ENCODE measurements at regions not wholly inside any gene's neighbourhood (a gene's known extent, or its start where the extent isn't known, plus 50 kb on each side); places are given as distances from the start of the nearest gene placed in this dataset.

DNA sequence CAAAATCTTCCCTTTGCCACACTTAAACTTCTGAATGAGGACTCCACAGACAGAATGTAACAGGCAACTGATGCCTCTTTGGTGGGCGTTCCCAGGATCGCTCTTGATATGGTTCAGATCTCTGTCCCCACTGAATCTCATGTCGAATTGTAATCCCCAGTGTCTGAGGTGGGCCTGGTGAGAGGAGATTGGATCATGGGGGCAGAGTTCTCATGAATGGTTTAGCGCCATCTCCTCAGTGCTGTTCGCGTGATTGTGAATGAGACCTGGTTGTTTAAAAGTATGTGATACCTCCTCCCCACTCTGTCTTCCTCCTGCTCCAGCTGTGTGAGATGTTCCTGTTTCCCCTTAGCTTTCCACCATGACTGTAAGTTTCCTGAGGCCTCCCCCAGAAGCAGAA is 111.1 kb upstream of the SLC66A3 start:
- no peak for DNase-seq (ENCODE audit: low spot score)

DNA sequence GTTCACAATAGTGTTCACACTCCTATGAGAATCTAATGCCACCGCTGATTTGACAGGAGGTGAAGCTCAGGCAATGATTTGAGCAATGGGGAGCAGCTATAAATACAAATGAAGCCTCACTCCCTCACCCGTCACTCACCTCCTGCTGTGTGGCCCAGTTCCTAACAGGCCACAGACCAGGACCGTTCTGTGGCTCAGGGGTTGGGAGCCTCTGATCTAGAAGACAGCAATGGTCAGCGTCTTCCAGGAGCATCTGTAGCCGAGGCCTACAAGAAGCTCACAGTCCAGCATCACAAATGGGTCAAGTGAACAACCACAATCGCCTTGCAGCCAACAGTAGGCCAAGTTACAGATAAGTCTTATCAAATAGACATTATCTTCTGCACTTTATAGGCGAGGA is 110.0 kb upstream of the SLC66A3 start:
- no peak for DNase-seq (ENCODE audit: low spot score)

DNA sequence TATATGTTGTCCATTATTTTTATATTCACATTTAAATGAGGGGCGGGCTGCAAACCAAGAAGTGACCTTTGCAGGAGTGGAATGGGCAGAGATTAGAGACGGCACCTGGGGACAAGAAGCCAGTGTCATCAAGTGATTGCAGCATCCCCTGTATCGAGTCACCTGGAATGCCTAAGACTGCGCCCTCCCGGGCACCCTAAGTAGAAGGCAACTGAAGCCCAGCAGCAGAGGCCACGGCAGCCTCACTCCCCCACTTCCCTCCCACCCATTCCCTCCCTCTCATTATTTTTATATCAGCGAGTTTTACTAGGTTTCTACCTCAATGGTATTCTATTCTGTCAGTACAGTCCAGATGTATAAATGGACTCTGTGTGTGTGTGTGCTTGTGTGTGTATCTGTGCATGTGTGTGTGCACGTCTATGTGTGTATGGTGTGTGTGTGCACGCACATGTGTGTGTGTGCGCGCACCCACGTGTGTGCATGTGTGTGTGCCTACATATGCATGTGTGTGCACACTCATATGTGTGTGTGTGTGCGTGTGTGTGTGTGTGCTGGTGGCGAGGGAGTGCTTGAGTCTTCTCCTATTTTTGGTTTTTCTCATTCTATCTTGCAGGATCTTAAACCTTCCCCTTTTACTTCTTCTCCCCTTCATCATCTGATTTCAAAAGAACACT is 106.8 kb upstream of the SLC66A3 start:
- DNase-seq (ENCODE audit: low spot score), result no peak

DNA sequence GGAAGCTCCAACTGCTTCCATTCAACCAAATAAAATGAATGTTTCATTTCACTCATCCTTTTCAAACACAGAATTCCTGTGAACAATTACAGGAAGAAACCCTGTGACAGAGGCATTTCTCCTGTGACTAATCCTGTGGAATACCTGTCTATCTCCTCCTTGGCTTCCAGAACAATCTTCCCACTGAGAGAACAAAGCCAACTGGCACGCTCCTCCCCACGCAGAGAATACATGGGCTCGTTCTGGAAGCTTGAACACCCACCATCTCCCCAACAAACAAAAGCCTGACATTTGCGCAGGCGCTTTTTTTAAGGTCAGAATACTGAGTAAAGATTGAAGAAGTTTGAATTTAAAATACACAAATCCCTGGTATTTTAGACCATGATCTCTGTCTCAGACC is 104.7 kb upstream of the SLC66A3 start:
- DNase-seq (ENCODE audit: low spot score), result no peak

DNA sequence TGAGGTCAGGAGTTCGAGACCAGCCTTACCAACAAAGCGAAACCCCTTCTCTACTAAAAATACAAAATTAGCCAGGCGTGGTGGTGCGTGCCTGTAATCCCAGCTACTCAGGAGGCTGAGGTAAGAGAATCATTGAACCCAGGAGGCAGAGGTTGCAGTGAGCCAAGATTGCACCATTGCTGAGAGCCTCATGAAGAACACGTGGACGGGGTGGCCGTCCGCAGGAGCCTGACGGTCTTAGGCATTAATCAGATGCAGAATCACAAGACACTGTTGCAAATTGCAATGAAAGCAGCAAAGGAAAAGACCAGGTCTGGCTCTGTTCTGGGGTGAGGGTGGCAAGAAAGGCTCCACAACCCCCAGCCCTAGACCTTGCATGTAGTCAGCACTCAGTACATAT is 104.0 kb upstream of the SLC66A3 start:
- no peak for DNase-seq (ENCODE audit: low spot score)

DNA sequence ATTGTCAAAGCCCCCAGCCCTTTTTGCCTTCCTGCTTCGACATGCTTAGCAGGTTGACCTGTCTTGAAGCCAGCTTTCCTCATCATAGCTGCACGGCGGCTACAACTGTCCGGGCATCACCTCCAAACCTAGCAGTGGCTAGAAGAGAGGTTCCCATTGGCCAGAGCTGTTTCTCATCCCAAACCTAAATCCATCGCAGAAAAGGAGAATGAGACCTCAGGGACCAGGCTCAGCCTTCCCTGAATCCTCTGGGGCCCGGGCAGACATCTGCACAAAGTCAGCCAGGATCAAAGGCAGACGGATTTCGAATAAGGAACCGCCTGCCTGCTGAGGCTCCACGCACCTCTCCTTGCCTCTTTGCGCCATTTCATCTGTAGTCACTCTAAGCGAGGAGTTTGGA is 101.7 kb upstream of the SLC66A3 start:
- DNase-seq (ENCODE audit: low spot score), result no peak

DNA sequence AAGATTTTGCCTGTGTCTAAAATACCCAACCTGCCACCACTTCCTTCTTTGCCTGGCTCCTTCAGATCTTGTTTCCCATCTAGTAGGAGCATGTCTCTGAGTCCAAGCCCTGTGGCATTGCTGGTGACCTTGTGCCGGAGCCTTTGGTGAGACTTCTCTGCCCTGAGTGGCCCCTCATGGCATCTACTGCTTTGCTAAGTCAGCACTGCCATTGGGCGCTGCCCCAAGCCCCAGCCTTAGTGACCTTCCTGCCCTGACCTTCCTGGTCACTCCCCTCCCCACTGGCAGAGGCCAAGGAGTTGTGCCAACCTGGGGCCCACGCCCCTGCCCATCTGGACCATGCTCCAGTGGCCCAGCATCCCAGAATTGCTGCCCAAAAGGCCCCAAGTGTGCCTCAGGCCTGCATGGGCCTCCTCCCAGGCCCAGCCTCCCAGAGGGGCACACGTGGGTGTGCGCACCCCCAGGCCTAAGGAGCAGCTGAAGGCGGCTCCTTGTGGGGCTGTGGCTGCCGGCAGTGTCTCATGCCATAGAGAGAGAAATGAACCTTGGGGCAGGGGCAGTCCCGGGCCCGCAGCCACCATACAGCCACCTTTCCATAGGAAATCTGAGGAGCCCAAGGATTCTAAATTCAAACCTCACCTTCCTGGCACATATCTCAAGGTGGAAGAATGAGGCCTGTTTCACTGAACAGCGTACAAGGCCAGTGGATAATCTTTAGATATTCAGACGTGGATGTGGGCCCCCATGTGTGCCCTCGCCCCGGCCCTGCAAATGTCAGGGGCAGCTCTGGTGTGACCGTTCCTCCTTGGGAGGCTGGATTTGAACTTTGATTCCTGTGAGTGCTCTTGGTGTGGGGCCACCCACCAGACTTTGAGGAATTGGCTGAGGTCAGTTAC is 100.2 kb upstream of the SLC66A3 start:
- no peak for DNase-seq (ENCODE audit: low spot score)

DNA sequence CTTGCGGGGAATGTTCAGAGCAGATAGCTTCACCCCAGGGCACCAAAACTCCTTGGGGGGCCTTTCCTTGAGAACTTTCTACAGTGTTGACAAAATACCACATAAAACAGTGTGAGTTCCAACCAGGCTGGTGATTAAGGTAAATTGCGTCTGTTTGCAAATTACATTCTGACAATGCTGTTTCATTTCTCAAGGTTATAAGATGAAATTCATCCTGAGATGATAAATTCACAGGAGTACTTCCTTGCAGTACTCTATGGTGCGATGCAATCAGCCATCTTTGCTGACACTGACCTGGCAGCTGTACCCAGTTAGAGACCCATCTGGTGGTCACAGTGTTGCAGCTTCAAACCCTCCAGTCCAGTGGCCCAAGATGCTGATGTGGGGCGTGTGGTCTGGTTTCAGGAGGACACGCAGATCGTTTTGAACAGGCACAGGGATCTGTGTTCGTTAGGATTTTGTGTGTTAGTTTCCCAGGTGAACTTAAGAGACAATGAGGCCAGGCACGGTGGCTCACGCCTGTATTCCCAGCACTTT is 99.5 kb upstream of the SLC66A3 start:
- no peak for DNase-seq (ENCODE audit: low spot score)

DNA sequence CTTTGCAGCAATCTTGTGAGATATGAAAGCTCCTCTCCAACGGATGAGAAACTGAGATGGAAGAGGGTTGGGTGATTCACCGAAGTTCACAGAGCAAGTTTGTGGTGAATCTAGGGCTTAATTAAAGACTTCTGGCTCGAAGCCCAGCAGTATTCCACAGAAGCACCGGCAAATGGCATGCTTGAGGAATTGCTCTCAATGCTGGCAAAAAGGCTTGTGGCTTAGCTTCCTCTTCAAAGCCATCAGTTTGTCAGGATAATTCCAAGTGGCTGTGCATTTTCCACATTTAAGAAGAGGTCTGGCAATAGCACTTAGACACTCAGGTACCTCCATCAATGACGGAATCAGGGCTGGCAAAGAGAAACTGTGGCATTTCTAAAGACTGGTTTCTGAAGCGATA is 98.7 kb upstream of the SLC66A3 start:
- no peak for DNase-seq (ENCODE audit: low spot score)

DNA sequence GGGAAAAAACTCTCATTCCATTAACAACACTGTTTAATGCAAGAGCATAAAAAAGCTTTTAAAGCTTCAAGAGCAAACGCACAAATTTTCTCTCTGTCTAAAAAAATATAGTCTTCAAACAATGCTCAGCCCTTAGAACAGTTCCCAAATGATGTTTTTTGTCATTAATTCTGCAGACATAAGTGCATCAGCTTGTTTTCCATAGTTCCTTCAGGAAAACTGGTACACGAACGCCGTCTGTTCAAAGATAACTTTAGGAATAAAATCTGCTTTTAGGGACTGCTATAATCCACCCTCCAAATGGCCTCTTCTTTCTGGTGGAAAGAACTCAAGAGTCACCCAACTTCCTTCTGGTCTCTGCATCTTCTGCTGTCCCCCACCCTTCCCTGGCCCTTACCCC is 98.2 kb upstream of the SLC66A3 start:
- no peak for DNase-seq (ENCODE audit: low spot score)

DNA sequence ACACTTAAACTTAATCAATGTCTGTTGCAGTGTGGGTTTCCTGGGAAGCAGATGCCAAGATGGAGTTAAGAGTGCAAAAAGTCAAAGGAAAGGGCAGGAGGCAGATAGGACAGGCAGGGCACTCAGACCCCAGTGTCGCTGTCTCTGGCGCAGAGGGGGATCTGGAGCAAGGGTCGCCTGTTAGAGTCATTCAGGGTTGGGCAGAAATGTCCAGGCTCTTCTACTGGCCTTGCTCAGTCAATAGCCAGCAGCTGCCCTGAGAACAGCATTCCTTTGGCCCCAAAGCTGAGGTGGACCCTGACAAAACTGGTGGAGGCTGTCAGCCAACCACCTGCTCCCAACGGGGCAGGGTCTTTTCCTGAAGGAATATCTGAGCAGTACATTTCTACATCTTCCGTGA is 97.1 kb upstream of the SLC66A3 start:
- DNase-seq (ENCODE audit: low spot score), result no peak

DNA sequence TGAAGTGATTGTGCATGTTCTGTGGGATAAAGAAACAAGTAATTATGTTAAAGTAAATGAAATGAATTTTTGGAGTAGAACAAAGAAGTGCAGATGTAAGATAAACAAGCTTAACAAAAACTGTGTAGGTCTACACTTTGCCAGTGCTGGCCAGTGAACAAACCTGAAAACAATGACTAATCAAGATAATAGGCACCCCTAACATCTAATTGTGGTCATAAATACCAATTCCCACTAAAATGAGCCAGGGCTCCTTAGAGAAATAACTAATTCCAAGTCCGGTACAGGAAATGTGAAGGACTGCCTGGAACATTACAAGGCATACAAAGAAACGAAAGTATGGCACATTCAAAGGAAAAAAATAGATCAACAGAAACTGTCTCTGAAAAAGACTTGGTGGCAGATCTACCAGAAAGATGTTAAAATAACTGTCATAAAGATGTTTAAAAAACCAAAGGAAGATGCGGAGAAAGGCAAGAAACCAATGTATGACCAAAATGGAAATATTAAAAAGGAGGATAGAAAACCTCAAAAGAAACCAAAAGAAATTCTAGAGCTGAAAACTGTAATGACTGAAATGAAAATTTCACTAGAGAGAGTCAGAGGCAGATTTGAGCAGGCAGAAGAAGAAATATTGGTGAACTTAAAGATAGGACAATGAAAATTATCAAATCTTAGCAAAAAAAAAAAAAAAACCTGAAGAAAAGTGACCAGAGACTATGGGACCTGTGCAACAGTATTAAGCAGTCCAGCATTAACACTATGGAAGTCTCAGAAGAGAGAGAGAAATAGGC is 94.7 kb upstream of the SLC66A3 start:
- DNase-seq (ENCODE audit: low spot score), result no peak

DNA sequence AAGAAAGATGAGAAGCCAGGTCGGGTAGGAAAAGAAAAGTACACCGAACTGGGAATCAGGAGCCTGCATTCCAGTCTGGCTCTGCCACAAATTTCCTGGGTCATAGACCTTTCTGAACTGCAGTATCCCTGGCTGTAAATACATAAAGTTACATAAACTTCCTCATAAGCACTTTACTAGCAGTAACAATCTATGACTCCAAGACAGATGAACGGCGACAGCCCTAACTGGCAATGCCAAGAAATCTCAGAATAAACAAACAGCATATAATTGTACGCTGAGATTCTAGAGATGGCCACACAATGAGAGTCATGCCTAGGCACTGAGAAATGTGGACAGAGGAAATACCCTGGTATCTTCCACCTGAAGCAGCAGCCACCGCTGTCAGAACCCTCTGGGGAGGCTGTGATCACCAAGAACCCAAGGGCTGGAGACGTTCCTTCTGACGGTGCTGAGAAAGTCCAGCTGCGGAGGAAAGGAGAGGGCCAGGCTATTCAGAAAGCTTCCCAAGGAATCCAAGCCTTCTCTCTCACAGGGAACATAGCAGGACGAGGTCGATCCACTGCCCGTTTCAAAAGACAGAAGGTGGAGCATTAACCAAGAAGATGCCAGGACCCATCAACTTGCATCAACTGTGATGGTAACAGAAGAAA is 89.3 kb upstream of the SLC66A3 start:
- DNase-seq (ENCODE audit: low spot score), result no peak

DNA sequence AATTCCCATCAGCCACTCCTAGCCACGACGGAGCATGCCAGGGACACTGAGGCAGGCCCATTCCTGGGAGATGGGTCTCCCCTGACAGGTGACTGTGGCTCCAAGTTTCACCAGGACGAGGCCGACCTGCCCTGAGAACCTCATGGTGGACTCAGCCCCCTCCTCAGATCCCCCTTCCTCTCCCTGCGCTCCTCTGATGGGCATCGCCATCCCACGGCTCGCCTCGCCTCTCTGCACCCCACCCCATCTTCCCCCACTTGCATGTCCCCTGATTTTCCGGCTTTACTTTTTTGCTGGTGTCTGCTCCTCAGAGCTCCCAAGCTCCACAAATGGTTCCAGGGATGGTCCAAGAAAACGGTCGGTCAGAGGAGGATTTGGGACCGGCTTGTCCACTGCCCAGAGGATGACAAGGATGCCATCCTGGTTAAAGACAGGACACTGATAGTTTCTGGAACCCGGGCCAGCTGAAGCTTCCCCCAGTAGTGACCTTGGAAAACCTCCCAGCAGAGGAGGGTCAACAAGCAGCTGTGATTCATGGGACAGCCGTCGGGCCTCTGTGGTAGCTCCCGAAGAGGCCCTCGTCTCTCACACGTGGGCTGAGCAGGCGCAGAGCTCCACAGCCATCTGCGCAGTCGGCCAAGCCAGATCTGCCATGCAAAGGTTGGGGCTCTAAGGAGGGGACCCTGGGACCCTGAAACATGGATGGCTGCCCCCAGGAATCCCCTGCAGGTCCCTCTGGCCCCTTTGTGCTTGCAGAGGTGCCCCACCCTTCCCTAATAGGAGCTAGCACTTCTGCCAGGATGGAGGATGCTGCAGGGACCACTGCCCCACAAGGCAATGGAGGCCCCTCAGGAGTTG is 87.8 kb upstream of the SLC66A3 start:
- DNase-seq (ENCODE audit: low spot score), result no peak

DNA sequence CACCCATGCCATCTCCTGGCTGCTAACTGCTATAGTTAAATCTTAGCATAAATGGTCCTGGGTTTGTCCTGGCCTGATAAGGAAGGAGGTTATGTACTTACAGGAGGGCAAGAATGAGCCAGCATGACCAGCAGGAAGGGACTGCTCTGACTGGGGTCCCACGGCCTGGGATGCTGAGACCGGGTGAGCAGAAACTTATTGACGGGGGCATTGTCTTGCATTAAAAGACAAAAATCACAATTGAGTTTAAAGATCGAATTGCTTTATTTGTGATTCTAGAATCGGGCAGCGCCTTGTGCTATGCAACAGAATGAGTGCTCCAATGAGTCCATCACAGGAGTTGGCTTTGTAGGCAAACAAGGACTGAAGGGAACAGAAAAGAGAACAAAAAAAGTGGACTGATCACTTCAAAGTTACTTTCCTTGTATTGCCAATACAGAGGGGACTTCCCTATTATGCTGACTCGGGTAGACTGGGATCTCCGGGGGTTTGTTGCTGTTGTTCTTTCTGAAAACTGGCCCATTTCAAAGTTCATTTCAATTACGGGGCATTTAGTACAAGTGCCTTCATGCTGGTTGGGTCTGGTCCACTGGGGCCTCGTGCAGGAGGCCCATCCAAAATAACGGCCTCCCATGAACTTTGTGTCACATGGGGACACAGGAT is 87.1 kb upstream of the SLC66A3 start:
- DNase-seq (ENCODE audit: low spot score), result no peak

DNA sequence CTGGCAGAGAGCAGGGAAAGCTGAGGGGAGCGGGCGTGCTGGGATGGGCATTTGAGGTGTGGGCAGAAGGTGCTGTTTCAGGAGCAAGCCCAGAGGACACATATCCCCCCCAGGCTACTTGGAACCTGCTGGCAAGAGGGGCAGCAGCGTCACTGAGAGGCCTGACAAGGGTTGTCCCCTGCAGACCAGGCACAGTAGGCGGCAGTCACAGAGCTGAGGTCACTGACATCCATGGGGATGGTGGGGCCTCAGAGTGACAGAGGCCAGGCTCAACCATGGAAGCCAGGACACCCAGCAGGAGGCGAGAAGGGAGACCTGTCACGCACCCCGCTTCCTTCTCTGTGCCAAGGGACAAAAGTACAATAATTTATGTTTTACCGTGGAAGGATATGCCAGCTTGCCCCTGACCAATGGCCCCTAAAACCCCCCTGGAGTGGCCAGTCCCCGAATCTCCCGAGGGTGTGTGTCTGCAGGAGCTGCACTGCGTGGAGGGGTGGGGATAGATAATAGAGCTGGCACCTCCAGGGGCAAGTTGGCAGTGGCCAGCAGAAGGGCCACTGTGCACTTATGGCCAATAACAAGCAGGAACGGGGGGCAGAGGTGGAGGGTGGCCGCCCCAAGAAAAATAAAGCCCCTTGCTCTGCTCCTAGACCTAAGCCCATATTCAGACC is 86.3 kb upstream of the SLC66A3 start:
- no peak for DNase-seq (ENCODE audit: low spot score)

DNA sequence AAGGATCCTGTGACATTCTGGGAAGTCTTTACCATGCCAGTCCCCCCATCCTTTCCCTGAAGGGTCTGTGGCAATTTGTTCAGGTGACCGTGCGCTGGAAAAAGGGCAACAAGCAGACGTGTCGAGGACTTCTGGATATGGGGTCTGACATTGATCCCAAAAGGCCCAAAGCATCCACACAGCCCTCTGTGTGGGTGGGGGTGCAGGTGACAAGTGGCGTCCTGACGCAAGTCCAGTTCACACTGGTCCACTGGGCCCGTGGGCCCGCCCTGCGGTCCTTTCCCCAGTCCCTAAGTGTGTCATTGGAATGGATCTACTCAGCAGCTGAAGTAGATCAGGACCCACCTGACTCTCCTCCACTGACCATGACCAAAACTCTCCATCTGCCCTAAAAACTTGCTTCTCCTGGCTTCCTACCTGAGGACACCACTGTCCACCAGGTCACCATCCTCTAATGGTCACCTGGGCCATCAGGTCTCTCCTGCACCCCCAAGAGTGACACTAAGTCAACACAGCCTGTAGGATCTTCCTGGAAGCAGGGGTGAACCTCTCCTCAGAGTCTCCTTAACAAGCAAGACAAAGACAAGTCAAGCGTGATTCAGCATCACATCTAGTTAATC is 85.6 kb upstream of the SLC66A3 start:
- no peak for DNase-seq (ENCODE audit: low spot score)

DNA sequence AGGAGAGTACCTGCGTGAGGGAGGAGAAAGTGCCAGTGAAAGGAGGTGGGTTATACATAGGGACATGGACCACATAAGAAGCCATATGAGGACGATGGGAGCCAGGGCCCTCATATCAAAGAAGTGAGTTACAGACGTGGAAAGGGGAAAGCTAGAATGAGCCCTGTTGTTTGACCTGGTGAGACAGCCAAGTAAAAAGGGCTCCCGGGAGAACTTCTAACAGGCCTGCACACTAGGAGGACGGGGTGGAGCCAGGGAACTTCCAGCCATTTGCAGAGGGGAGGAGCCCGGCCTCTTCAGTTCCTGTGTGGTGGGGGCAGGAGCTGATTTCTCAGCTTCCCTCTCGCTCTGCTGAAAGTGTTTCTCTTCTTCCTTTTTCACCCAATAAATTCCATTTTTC is 84.1 kb upstream of the SLC66A3 start:
- DNase-seq (ENCODE audit: low spot score), result no peak

DNA sequence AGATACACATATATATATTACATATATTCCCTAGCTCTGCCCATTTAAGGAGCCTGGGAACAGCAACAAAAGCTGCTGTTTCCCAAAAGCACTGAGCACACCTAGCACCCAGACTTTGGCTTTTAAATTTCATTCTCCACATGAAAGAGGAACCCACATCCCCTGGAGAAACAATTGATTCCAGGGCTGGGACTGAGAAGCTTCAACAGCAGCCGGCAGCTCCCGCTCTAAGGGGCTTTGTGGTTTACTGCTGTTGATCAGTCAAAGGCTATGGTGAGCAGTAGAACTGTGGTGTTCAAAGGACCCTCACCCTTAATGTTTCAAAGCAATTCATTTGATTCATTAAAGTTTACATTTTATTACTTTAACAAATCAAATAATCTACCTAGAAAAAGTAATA is 83.3 kb upstream of the SLC66A3 start:
- DNase-seq (ENCODE audit: low spot score), result no peak

DNA sequence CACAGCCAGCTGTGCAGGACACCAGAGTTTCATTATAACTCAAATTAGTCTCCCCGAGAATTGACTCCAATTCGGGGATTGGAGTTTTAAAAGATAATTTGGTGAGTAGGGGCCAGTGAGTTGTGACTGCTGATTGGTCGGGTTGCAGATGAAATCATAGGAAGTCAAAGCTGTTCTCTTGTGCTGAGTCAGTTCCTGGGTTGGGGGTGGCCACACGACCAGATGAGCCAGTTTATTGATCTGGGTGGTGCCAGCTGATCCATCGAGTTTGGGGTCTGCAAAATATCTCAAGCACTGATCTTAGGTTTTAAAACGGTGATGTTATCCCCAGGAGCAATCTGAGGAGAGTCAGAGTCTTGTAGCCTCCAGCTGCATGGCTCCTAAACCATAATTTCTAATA is 82.7 kb upstream of the SLC66A3 start:
- DNase-seq (ENCODE audit: low spot score), result no peak
